GM12891 (cell line): ENCODE measurements at regions not wholly inside any gene's neighbourhood (a gene's known extent, or its start where the extent isn't known, plus 50 kb on each side); places are given as distances from the start of the nearest gene placed in this dataset.
"Not testable (repeated sequence)": the region's sequence is repeated elsewhere in the genome, so short reads cannot be mapped to it uniquely, and the experiment has no call there.

Experiments
- PAX5 ChIP-seq: IDR thresholded peaks from 2 replicates; pipeline ENCODE4 v1.6.1; 2011; ENCODE audit warnings: low read length, moderate library complexity, mild to moderate bottlenecking; ENCODE audit not compliant: insufficient read depth, severe bottlenecking
- POLR2A ChIP-seq: IDR thresholded peaks from 2 replicates; pipeline ENCODE4 v1.6.1; 2011; ENCODE audit warnings: low read depth, low read length, control low read depth
- POLR2AphosphoS5 ChIP-seq: IDR thresholded peaks from 2 replicates; pipeline ENCODE4 v1.6.1; 2011; ENCODE audit warnings: low read depth, low read length, control low read depth
- TAF1 ChIP-seq: IDR thresholded peaks from 2 replicates; pipeline ENCODE4 v1.6.1; 2011; ENCODE audit warnings: low read depth, low read length, control low read depth

DNA sequence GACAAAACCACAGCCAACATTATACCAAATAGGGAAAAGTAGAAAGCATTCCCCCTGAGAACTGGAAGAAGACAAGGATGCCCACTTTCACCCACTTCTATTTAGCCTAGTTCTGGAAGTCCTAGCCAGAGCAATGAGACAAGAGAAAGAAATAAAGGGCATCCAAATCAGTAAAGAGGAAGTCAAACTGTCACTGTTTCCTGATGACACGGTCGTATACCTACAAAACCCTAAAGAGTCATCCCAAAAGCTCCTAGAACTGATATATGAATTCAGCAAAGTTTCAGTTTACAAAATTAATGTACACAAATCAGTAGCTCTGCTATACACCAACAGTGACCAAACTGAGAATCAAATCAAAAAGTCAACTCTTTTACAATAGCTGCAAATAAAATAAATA, 142.6 kb upstream of the P2RY1 start:
- not testable (repeated sequence) for TF ChIP-seq POLR2AphosphoS5, POLR2A, TAF1, PAX5
